ENCODE measurements at regions not wholly inside any gene's neighbourhood (a gene's known extent, or its start where the extent isn't known, plus 50 kb on each side); places are given as distances from the start of the nearest gene placed in this dataset.
A peak's percentile ranks its signal among the peaks of the same experiment; 100 is the strongest.
"Not testable (repeated sequence)": the region's sequence is repeated elsewhere in the genome, so short reads cannot be mapped to it uniquely, and the experiment has no call there.

- not testable (repeated sequence) for DNase-seq
These were observed 75.9 kb downstream of the OR4F16 start for GRCh38 chr1:610538-610937.

GRCh38 chr1:609161-609560 is 77.3 kb downstream of the OR4F16 start:
- DNase-seq: not testable (repeated sequence)

- peak in 1 of 2 donors; percentile 48 for DNase-seq
These were observed 81.2 kb downstream of the OR4F16 start for GRCh38 chr1:605279-605678.

- DNase-seq: not testable (repeated sequence)
These were observed 98.2 kb downstream of the OR4F16 start for GRCh38 chr1:588211-588610.

- peak; percentile 35 to 48 for DNase-seq
These were observed 100.5 kb downstream of the OR4F16 start for GRCh38 chr1:585992-586391.
